CD4-positive, alpha-beta T cell treated with Interleukin-4 for 1 hour (primary cell): ENCODE measurements at regions not wholly inside any gene's neighbourhood (a gene's known extent, or its start where the extent isn't known, plus 50 kb on each side); places are given as distances from the start of the nearest gene placed in this dataset.
"Not testable (repeated sequence)": the region's sequence is repeated elsewhere in the genome, so short reads cannot be mapped to it uniquely, and the experiment has no call there.

Experiments
- DNase-seq, 2 donors: peaks; one replicate each; pipeline ENCODE4 v3.0.0-alpha.2; 2020 to 2022

GRCh38 chr1:25171013-25171412 lies 61.3 kb downstream of the SYF2 start:
- DNase-seq, result not testable (repeated sequence)

DNA sequence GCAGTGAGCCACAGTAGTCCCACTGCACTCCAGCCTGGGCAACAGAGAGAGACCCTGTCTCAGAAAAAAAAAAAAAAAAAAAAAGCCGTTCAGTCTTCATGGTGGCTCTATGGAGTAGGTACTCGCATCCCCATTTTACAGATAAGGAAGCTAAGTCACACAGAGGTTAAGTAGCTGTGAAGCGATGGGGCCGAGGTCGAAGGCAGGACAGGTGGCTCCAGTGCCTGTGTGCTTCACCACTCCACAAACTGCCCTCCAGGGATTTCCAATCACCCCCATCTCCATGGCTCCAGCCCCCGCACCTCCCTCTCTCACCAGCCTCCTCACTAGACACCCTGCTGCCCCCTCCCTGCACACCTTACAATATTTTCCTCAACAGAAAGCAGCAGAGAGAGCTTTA lies 61.9 kb downstream of the SYF2 start:
- no peak for DNase-seq

- DNase-seq, result no peak
These were observed 62.7 kb downstream of the SYF2 start for GRCh38 chr1:25169610-25170009.

DNA sequence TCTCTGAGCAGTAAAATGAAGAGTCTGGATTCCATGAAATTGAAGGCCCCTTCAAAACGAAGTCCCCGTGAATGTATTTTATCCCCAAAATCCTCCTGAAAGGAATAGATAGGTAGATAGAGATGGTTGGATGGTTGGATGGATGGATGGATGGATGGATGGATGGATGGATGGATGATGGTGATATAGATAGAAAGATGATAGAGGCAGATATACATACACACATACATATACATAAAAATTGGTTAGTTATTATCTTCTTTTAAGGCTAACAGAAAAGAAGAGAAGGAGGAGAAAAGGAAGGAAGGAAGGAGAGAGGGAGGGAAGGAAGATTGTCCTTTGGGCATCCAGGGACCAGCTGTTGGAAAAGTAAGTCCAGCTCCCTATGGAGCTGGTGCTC lies 63.1 kb downstream of the SYF2 start:
- DNase-seq, result no peak

GRCh38 chr1:25168193-25169071 lies 63.9 kb downstream of the SYF2 start:
- no peak for DNase-seq

DNA sequence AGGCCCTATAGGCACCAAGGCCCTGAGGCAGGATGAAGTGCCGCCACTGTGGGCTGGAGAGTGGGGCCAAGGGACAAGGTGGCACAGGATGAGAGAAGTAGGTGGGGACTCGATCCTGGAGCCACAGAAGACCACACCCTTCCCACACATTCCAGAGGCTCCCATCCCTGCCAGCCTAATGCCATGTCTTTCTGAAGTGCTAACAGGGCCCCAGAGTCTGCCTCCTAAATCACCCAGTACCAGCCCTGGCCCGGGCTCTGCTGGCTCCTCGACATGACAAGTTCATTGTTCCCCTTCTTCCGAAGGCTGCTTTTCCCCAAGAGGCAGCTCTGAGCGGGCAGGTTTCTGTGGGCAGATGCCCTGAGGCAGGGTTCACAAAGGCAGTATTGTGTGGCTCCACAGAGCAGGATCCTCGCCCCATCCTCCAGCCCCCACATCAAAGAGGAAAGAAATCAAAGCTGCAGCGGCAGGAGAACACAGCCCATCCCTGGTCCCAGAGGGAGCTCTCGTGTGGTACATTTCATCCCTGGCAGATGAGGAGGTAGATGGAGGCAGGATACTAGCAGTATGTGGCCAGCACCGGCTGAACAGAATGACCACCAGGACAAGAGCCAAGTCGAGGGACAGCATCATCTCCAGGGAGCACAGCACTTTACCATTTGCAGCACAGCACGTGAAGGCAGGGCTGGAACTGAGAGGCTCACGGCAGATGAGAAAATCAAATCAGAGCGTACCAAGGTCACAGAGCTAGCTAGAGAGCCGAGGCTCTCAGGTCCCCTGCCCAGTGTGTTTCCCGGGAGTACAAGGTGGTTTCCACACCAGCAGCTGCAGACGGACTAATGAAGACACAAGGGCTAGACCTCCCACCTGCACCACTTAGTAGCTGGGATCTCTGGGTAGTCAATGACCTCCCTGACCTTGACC lies 64.8 kb downstream of the SYF2 start:
- DNase-seq, result no peak

DNA sequence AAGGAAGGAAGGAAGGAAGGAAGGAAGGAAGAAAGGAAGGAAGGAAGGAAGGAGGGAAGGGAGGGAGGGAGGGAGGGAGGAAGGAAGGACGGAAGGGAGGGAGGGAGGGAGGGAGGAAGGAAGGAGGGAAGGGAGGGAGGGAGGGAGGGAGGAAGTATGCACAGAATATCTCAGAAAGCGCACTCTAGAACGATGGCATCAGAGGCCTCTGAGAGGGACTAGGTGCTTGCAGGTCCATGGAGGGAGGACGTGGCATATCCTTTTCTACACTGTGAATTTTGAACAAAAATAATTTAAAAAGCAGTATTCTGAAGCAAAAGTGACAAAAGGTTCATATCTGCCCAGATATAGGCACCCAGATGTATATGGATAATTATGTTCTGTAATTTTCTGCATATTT lies 65.5 kb downstream of the SYF2 start:
- no peak for DNase-seq

DNA sequence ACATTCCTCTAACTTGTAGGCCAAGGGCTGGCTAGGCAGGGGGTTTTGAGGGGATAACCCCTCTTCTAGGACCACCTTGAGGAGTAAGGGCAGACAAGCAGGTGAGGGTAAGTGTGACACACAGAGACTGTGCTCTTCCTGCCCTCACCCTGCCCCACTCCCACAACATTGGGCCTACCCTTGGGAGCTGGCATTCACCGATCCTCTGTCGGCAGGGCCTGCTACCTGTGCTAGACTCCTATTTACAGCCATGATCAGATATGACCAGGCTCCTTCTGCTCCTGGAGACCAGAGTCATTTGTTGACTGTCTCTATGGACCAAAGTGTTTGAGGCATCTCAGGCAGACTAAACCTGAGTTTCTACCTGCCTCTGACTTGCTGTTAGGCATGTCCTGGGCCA lies 68.3 kb downstream of the SYF2 start:
- DNase-seq, result no peak

DNA sequence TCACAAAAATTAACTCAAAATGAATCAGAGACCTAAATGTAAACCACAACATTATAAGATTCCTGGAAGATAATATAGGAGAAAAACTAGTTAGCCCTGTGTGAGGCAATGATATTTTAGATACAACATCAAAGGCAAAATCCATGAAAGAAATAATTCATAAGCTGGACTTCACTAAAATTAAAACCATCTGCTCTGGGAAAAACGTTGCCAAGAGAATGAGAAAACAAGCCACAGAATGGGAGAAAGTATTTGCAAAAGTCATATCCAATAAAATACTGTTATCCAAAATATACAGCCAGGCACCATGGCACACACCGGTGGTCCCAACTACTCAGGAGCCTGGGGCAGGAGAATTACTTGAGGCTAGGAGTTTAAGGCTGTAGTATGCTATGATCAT lies 70.3 kb downstream of the SYF2 start:
- DNase-seq, result no peak

GRCh38 chr1:25157846-25158245 lies 74.5 kb downstream of the SYF2 start:
- no peak for DNase-seq

DNA sequence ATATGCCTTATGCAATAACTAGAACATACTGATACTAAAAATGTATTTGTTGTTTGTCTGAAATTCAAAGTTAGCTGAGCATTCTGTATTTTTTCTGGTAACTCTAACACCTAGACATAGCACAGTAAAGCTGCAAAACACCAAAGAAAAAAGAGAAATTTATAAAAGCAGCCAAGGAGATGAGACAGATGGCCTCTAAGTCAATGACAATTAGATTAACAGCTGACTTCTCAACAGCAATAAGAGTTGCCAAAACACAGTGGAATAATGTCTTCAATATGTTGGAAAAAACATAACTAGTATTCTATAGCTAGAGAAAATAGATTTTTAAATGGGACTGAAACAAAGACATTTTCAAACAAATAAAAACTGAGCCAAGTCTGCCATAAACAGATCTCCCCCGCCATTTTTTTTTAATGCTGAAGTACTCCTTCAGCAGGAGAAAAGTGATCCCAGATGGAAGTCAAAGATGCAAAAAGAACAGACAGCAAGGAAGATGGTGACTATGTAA lies 81.3 kb downstream of the SYF2 start:
- no peak for DNase-seq

DNA sequence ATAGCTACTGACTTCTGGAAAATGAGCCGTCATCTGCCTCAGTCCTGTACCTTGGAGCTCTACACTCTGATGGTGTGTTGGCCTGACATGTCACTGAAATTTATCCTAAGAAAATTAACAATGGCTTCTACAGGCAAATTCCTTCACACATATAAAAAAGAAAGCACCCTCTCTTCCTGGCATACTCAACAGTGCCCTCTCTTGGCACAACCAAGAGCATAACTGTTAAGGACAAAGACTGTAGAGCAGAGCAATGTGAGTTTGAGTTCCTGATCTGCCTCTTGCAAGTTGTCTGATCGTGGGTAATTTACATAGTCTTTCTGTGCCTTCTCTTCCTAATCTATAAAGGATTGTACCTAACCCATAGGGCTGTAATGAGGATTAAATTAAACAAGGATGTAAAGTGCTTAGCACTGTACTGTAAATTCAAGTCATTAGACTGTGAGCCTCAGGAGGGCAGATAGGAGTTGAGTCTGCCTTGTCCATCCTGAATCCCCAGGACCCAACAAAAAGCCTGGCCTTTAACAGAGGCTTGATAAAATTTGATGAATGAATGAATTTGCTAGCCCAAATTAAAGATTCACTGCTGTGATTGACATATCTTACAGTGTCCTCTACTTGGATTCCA lies 83.5 kb downstream of the SYF2 start:
- DNase-seq, result peak; percentile 41 to 56

DNA sequence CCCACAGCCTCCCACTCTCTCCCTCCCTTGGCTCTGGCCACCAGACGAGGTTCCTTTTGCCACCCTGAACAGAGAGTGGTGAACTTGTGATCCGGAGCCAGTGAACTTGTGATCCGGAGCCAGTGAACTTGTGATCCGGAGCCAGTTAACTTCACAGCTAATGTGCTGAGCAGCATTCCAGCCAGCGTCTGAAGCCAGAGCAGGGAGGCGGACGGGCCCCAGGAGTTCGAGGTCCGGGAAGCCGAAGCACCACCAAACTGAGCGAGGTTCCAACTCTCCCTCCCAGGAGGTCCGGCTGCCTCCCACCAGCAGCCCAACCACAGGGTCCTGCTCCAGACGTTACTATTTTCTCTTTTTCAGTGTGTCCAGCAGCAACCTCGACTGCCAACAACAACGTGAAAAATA lies 85.8 kb downstream of the SYF2 start:
- no peak for DNase-seq

- DNase-seq, result no peak
These were observed 86.4 kb downstream of the SYF2 start for GRCh38 chr1:25145775-25146393.

DNA sequence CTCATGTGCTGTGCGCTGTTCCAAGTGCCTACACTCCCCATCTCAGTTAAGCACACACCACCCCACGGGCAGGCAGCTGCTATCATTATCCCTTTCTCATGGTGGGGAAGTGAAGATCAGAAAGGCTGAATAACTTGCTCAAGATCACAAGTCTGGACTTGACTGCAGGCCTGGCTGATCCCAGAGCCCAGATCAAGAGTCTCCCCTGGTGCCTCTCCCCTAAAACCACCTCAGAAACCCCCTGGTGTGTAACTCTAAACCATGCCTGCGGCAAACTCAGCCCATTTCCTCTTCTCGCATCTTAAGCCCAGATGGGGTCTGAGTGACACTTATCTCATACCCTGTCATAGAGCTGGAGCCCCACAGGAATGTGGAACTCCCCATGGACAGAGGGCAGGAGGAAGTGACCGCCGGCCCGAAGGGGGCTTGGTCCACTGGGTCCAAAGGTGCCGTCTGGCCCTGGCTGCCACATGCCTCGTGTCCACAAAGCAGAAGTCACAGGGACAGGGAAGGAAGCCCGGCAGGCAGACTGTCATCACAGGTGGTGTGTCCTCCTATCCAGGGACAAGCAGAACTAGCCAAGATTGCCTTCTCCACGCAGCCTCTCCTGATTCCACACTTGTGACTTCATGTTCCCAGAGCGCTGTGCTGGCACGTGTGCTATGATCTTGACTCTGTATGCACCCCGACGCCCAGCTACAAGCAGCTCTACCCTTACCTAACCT lies 92.1 kb downstream of the SYF2 start:
- peak in 1 of 2 donors; percentile 27 for DNase-seq

DNA sequence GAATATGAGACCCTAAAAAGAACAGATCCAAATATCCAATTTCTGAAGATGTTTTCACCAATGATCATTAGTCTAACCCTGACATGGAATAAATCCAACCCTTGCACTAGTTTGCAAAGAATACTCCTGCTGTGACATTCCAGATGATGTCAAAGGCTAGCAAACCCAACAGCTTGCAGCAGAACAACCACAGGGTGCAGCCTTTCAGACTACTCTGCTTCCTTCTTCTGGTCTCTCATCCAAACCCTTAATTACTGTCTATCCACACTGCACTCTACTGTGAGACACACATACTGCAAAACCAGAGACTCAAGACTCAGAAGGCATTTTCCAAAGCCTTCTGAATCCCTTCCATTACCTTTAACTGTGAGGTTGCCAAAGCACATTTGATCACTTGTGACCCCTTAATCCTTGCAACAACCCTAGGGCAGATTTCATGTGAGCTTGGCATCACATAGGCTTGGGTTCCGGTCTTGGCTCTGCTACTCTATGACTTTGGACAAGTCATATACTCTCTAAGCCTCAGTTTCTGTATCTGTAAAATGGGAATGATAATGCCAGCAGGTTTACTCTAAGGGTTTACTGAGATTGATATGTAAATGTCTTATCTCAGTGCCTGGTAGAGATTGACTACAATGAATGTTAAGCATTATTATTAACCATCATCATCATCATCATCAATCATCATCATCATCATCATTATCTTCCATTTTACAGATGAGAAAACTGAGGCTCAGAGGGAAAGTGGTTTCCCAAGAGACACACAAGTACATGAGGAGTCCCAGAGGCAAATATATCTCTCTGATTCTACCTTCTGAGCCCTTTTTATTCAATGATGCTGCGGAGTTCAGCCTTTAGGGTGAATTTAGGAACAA lies 94.5 kb downstream of the SYF2 start:
- DNase-seq, result no peak

DNA sequence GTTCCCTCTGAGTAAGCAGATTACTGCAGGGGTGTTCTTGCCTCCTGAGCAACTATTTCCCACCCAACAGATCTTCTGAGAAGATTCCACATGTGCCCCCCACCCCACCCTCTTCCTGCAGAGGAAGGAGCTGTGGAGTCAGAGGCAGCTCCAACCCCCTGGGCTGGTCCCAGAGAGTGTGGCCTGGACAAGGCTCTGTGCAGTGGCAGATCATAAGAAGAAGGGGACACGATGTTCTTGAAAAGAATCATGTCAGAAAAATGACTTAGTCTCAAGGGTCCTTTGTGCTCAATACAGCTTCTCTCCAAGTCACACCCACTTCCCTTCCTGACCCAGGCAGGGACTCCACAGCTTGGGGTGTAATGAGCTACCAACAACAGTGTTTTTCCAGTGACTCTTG lies 95.2 kb downstream of the SYF2 start:
- DNase-seq, result no peak

DNA sequence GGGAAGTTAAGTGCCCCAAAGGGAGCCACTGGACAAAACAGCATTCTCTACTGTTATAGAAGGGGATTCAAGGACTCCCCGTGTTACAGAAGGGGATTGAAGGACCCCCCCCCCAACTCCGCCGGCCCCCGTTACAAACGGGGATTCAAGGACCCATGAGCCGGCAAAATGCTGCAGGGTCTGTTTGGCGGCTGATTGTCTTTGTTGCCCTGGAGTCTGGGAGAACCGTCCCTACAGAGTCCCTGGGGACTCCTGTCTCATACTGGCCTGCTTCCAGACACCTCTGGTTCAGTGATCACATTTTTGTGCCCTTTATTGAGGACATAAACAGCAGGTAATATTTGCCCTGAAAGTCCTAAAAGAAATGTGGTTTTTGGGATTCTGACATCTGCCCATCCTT lies 96.4 kb downstream of the SYF2 start:
- DNase-seq, result no peak

GRCh38 chr1:25134801-25135461 lies 97.4 kb downstream of the SYF2 start:
- no peak for DNase-seq

DNA sequence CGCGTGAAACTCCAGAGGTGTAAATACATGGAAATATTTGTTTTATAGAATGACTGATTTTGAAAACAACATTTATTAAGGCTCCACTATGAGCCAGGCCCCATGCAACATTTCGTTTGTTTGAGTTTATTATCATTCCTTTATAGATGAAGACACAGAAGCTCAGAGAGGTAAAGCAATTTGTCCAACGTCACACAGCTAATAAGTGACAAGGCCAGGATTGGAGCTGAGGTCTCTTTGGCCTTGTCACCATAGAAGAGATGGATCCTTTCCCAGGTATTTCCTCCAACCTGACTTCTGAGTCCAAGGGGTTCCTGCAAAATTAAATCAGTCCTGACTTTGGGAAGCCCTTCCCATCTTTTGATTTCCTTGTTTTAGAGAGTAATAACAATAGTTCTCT lies 98.0 kb downstream of the SYF2 start:
- DNase-seq, result no peak
